HEK293 (cell line): ENCODE measurements at regions not wholly inside any gene's neighbourhood (a gene's known extent, or its start where the extent isn't known, plus 50 kb on each side); places are given as distances from the start of the nearest gene placed in this dataset.

Experiments used
- EGR2 ChIP-seq: fragments of 450-650 bp; formaldehyde crosslinking; IDR thresholded peaks from 2 replicates; pipeline ENCODE4 v1.5.1; 2016; ENCODE audit warnings: low read depth, missing biosample characterization, missing genetic modification characterization
- KLF16 ChIP-seq: fragments of 450-650 bp; formaldehyde crosslinking; IDR thresholded peaks from 2 replicates; pipeline ENCODE4 v1.5.1; 2017; ENCODE audit warnings: missing biosample characterization, missing genetic modification characterization
- WT1 ChIP-seq: fragments of 450-650 bp; formaldehyde crosslinking; IDR thresholded peaks from 2 replicates; pipeline ENCODE4 v1.5.1; 2016; ENCODE audit warnings: missing biosample characterization, missing genetic modification characterization
- ZFP3 ChIP-seq: fragments of 450-650 bp; formaldehyde crosslinking; IDR thresholded peaks from 2 replicates; pipeline ENCODE4 v1.5.1; 2016; ENCODE audit warnings: low read depth, missing biosample characterization, missing genetic modification characterization
- ZNF19 ChIP-seq: fragments of 450-650 bp; formaldehyde crosslinking; IDR thresholded peaks from 2 replicates; pipeline ENCODE4; 2016; ENCODE audit warnings: missing biosample characterization, missing genetic modification characterization, low read depth
- ZNF670 ChIP-seq: fragments of 450-650 bp; formaldehyde crosslinking; IDR thresholded peaks from 2 replicates; pipeline ENCODE4 v1.5.1; 2016; ENCODE audit warnings: missing biosample characterization, missing genetic modification characterization, low read depth
- ZNF701 ChIP-seq: fragments of 450-650 bp; formaldehyde crosslinking; IDR thresholded peaks from 2 replicates; pipeline ENCODE4 v1.5.1; 2016; ENCODE audit warnings: missing biosample characterization, missing genetic modification characterization
- ZNF747 ChIP-seq: fragments of 450-650 bp; formaldehyde crosslinking; IDR thresholded peaks from 2 replicates; pipeline ENCODE4 v1.5.1; 2016; ENCODE audit warnings: missing biosample characterization, missing genetic modification characterization
- ZSCAN16 ChIP-seq: fragments of 450-650 bp; formaldehyde crosslinking; IDR thresholded peaks from 2 replicates; pipeline ENCODE4 v1.5.1; 2016; ENCODE audit warnings: missing biosample characterization, missing genetic modification characterization
- TF ChIP-seq, protein P1 (sequence below): fragments of 450-650 bp; formaldehyde crosslinking; IDR thresholded peaks from 2 replicates; pipeline ENCODE4 v1.5.1; 2016; ENCODE audit warnings: missing biosample characterization, missing genetic modification characterization
- TF ChIP-seq, protein P2 (sequence below): fragments of 450-650 bp; formaldehyde crosslinking; IDR thresholded peaks from 2 replicates; pipeline ENCODE4 v1.5.1; 2016; ENCODE audit warnings: missing biosample characterization, missing genetic modification characterization, borderline replicate concordance
- TF ChIP-seq, protein P3 (sequence below): fragments of 450-650 bp; formaldehyde crosslinking; IDR thresholded peaks from 2 replicates; pipeline ENCODE4 v1.5.1; 2016; ENCODE audit warnings: missing biosample characterization, missing genetic modification characterization
- TF ChIP-seq, protein P4 (sequence below): sonication (generic); formaldehyde crosslinking; IDR thresholded peaks from 2 replicates; pipeline ENCODE4 v1.8.1; 2022; ENCODE audit warnings: mild to moderate bottlenecking, moderate library complexity, missing genetic modification reagents
- TF ChIP-seq, protein P5 (sequence below): fragments of 450-650 bp; formaldehyde crosslinking; IDR thresholded peaks from 2 replicates; pipeline ENCODE4 v1.5.1; 2016; ENCODE audit warnings: missing biosample characterization, missing genetic modification characterization

DNA sequence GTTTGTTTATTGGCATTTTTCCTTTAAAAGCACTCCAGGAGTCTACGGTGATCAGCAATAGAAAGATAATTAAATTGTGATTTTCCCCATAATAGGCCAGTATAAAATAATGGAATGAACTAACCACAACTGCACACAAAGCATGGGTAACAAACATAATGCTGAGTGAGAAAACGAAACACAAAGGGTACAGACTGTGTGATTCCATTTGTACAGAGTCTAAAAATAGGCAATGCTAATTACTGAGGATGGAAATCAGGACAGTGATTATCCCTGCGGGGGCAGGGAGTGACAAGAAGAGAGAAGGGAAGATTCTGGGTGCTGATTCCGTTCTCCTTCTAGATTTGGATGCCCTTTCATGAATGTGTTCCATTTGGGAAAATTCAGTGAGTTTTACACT is 478.1 kb downstream of the PREX1 start:
- TF ChIP-seq ZNF747 = no peak
- no peak for TF ChIP-seq ZNF19 (tag by site-specific recombination)
- TF ChIP-seq, protein P1, sequence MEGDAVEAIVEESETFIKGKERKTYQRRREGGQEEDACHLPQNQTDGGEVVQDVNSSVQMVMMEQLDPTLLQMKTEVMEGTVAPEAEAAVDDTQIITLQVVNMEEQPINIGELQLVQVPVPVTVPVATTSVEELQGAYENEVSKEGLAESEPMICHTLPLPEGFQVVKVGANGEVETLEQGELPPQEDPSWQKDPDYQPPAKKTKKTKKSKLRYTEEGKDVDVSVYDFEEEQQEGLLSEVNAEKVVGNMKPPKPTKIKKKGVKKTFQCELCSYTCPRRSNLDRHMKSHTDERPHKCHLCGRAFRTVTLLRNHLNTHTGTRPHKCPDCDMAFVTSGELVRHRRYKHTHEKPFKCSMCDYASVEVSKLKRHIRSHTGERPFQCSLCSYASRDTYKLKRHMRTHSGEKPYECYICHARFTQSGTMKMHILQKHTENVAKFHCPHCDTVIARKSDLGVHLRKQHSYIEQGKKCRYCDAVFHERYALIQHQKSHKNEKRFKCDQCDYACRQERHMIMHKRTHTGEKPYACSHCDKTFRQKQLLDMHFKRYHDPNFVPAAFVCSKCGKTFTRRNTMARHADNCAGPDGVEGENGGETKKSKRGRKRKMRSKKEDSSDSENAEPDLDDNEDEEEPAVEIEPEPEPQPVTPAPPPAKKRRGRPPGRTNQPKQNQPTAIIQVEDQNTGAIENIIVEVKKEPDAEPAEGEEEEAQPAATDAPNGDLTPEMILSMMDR (tag by site-specific recombination) = no peak
- TF ChIP-seq, protein P2, sequence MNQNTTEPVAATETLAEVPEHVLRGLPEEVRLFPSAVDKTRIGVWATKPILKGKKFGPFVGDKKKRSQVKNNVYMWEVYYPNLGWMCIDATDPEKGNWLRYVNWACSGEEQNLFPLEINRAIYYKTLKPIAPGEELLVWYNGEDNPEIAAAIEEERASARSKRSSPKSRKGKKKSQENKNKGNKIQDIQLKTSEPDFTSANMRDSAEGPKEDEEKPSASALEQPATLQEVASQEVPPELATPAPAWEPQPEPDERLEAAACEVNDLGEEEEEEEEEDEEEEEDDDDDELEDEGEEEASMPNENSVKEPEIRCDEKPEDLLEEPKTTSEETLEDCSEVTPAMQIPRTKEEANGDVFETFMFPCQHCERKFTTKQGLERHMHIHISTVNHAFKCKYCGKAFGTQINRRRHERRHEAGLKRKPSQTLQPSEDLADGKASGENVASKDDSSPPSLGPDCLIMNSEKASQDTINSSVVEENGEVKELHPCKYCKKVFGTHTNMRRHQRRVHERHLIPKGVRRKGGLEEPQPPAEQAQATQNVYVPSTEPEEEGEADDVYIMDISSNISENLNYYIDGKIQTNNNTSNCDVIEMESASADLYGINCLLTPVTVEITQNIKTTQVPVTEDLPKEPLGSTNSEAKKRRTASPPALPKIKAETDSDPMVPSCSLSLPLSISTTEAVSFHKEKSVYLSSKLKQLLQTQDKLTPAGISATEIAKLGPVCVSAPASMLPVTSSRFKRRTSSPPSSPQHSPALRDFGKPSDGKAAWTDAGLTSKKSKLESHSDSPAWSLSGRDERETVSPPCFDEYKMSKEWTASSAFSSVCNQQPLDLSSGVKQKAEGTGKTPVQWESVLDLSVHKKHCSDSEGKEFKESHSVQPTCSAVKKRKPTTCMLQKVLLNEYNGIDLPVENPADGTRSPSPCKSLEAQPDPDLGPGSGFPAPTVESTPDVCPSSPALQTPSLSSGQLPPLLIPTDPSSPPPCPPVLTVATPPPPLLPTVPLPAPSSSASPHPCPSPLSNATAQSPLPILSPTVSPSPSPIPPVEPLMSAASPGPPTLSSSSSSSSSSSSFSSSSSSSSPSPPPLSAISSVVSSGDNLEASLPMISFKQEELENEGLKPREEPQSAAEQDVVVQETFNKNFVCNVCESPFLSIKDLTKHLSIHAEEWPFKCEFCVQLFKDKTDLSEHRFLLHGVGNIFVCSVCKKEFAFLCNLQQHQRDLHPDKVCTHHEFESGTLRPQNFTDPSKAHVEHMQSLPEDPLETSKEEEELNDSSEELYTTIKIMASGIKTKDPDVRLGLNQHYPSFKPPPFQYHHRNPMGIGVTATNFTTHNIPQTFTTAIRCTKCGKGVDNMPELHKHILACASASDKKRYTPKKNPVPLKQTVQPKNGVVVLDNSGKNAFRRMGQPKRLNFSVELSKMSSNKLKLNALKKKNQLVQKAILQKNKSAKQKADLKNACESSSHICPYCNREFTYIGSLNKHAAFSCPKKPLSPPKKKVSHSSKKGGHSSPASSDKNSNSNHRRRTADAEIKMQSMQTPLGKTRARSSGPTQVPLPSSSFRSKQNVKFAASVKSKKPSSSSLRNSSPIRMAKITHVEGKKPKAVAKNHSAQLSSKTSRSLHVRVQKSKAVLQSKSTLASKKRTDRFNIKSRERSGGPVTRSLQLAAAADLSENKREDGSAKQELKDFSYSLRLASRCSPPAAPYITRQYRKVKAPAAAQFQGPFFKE = no peak
- no peak for TF ChIP-seq ZNF670 (tag by site-specific recombination)
- no peak for TF ChIP-seq EGR2 (tag by site-specific recombination)
- TF ChIP-seq, protein P3, sequence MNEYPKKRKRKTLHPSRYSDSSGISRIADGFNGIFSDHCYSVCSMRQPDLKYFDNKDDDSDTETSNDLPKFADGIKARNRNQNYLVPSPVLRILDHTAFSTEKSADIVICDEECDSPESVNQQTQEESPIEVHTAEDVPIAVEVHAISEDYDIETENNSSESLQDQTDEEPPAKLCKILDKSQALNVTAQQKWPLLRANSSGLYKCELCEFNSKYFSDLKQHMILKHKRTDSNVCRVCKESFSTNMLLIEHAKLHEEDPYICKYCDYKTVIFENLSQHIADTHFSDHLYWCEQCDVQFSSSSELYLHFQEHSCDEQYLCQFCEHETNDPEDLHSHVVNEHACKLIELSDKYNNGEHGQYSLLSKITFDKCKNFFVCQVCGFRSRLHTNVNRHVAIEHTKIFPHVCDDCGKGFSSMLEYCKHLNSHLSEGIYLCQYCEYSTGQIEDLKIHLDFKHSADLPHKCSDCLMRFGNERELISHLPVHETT = no peak
- no peak for TF ChIP-seq ZSCAN16 (tag by site-specific recombination)
- TF ChIP-seq ZNF701 (tag by site-specific recombination) = no peak
- TF ChIP-seq WT1 (tag by site-specific recombination) = no peak
- TF ChIP-seq KLF16 (tag by site-specific recombination) = no peak
- TF ChIP-seq, protein P4, sequence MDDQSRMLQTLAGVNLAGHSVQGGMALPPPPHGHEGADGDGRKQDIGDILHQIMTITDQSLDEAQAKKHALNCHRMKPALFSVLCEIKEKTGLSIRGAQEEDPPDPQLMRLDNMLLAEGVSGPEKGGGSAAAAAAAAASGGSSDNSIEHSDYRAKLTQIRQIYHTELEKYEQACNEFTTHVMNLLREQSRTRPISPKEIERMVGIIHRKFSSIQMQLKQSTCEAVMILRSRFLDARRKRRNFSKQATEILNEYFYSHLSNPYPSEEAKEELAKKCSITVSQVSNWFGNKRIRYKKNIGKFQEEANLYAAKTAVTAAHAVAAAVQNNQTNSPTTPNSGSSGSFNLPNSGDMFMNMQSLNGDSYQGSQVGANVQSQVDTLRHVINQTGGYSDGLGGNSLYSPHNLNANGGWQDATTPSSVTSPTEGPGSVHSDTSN (CRISPR knock-in tag) = no peak
- TF ChIP-seq, protein P5, sequence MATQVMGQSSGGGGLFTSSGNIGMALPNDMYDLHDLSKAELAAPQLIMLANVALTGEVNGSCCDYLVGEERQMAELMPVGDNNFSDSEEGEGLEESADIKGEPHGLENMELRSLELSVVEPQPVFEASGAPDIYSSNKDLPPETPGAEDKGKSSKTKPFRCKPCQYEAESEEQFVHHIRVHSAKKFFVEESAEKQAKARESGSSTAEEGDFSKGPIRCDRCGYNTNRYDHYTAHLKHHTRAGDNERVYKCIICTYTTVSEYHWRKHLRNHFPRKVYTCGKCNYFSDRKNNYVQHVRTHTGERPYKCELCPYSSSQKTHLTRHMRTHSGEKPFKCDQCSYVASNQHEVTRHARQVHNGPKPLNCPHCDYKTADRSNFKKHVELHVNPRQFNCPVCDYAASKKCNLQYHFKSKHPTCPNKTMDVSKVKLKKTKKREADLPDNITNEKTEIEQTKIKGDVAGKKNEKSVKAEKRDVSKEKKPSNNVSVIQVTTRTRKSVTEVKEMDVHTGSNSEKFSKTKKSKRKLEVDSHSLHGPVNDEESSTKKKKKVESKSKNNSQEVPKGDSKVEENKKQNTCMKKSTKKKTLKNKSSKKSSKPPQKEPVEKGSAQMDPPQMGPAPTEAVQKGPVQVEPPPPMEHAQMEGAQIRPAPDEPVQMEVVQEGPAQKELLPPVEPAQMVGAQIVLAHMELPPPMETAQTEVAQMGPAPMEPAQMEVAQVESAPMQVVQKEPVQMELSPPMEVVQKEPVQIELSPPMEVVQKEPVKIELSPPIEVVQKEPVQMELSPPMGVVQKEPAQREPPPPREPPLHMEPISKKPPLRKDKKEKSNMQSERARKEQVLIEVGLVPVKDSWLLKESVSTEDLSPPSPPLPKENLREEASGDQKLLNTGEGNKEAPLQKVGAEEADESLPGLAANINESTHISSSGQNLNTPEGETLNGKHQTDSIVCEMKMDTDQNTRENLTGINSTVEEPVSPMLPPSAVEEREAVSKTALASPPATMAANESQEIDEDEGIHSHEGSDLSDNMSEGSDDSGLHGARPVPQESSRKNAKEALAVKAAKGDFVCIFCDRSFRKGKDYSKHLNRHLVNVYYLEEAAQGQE (tag by site-specific recombination) = no peak
- TF ChIP-seq ZFP3 (tag by site-specific recombination) = no peak
